ENCODE measurements at regions not wholly inside any gene's neighbourhood (a gene's known extent, or its start where the extent isn't known, plus 50 kb on each side); places are given as distances from the start of the nearest gene placed in this dataset.
"Not testable (repeated sequence)": the region's sequence is repeated elsewhere in the genome, so short reads cannot be mapped to it uniquely, and the experiment has no call there.

DNA sequence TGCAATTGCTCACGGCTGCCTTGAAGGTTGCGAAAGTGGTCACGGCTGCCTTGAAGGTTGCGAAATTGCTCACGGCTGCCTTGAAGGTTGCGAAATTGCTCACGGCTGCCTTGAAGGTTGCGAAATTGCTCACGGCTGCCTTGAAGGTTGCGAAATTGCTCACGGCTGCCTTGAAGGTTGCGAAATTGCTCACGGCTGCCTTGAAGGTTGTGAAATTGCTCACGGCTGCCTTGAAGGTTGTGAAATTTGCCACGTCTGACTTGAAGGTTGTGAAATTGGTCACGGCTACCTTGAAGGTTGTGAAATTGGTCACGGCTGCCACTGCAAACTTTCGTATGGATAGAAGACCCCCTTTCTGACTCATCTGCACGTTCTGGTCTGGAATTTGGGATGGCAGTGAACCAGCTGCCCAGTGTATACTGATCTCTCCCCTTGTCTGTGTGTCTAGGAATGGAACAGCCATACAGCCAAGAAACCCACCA lies 150.1 kb downstream of the ASMT start:
- TF ChIP-seq, protein P1, sequence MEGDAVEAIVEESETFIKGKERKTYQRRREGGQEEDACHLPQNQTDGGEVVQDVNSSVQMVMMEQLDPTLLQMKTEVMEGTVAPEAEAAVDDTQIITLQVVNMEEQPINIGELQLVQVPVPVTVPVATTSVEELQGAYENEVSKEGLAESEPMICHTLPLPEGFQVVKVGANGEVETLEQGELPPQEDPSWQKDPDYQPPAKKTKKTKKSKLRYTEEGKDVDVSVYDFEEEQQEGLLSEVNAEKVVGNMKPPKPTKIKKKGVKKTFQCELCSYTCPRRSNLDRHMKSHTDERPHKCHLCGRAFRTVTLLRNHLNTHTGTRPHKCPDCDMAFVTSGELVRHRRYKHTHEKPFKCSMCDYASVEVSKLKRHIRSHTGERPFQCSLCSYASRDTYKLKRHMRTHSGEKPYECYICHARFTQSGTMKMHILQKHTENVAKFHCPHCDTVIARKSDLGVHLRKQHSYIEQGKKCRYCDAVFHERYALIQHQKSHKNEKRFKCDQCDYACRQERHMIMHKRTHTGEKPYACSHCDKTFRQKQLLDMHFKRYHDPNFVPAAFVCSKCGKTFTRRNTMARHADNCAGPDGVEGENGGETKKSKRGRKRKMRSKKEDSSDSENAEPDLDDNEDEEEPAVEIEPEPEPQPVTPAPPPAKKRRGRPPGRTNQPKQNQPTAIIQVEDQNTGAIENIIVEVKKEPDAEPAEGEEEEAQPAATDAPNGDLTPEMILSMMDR (IDR thresholded peaks at IDR 0.05) = not testable (repeated sequence)
- TF ChIP-seq POLR2AphosphoS5, EP300 (IDR thresholded peaks at IDR 0.05): not testable (repeated sequence)
